ENCODE measurements at regions not wholly inside any gene's neighbourhood (a gene's known extent, or its start where the extent isn't known, plus 50 kb on each side); places are given as distances from the start of the nearest gene placed in this dataset.

GRCh38 chr13:73891805-73892204, 242.4 kb downstream of the KLF12 start:
- Histone ChIP-seq H3K4me1 (ENCODE audit: insufficient read depth, low read length) (no peaks in the 10 kb centered on the region), H3K79me2 (ENCODE audit: low read length) (no peaks in the 10 kb centered on the region), H2AFZ (ENCODE audit: low read length) (no peak overlapping the region), H3K27ac (ENCODE audit: low read length) (no peak overlapping the region), H3F3A (ENCODE audit: low read length, unreplicated experiment) (no peaks in the 10 kb centered on the region), H3K4me2 (ENCODE audit: low read length) (no peak overlapping the region), H3K4me3 (ENCODE audit: low read length) (no peak overlapping the region), H3K36me3 (ENCODE audit: low read depth, low read length) (no peaks in the 10 kb centered on the region), H3K9me3 (ENCODE audit: low read length) (no peaks in the 10 kb centered on the region), H3K27me3 (ENCODE audit: low read length) (no peaks in the 10 kb centered on the region), H3K9me2 (replicated peaks; ENCODE audit: low read length) (no peaks in the 10 kb centered on the region), H3K9ac (ENCODE audit: low read length) (no peak overlapping the region), H4K20me1 (ENCODE audit: low read length) (no peaks in the 10 kb centered on the region)
- DNase-seq (no peak), ATAC-seq (no peak)
- CTCF ChIA-PET = no interaction called here
- POLR2A ChIA-PET (ENCODE audit: unreplicated experiment) = no interaction called here
- no TSS peak for BruUV-seq (replicated peaks)
- TF ChIP-seq EZH2 (IDR thresholded peaks at IDR 0.05; ENCODE audit: low read length, unreplicated experiment) = no peak
- no peak for TF ChIP-seq CTCF (conservative IDR thresholded peaks at IDR 0.05; ENCODE audit: low read depth, low read length)
- TF ChIP-seq EZH2phosphoT487 (IDR thresholded peaks at IDR 0.05; ENCODE audit: borderline replicate concordance, low read length) = no peak
- intact Hi-C loops (cut with micrococcal nuclease) = no loop called here

- Histone ChIP-seq H3K79me2 (ENCODE audit: low read length) (no peaks in the 10 kb centered on the region), H4K20me1 (ENCODE audit: low read length) (no peaks in the 10 kb centered on the region), H2AFZ (ENCODE audit: low read length) (no peak overlapping the region), H3K4me2 (ENCODE audit: low read length) (no peak overlapping the region), H3K9me2 (replicated peaks; ENCODE audit: low read length) (no peaks in the 10 kb centered on the region), H3K27ac (ENCODE audit: low read length) (no peak overlapping the region), H3K4me3 (ENCODE audit: low read length) (no peak overlapping the region), H3K9ac (ENCODE audit: low read length) (no peak overlapping the region), H3K27me3 (ENCODE audit: low read length) (no peaks in the 10 kb centered on the region), H3F3A (ENCODE audit: low read length, unreplicated experiment) (no peaks in the 10 kb centered on the region), H3K4me1 (ENCODE audit: insufficient read depth, low read length) (no peaks in the 10 kb centered on the region), H3K36me3 (ENCODE audit: low read depth, low read length) (no peaks in the 10 kb centered on the region), H3K9me3 (ENCODE audit: low read length) (no peaks in the 10 kb centered on the region)
- no peak for DNase-seq
- BruUV-seq (replicated peaks) = no TSS peak
- no peak for TF ChIP-seq CTCF (conservative IDR thresholded peaks at IDR 0.05; ENCODE audit: low read depth, low read length)
- TF ChIP-seq EZH2 (IDR thresholded peaks at IDR 0.05; ENCODE audit: low read length, unreplicated experiment) = no peak
- intact Hi-C loops (cut with micrococcal nuclease) = no loop called here
- POLR2A ChIA-PET (ENCODE audit: unreplicated experiment) = no interaction called here
- CTCF ChIA-PET = no interaction called here
- ATAC-seq = no peak
Measured at GRCh38 chr13:73883162-73883561, 251.0 kb downstream of the KLF12 start.

GRCh38 chr13:73880365-73880764, 253.8 kb downstream of the KLF12 start:
- ChIA-PET CTCF (no interaction called here), POLR2A (ENCODE audit: unreplicated experiment) (no interaction called here)
- Histone ChIP-seq H2AFZ (ENCODE audit: low read length) (no peak overlapping the region), H3F3A (ENCODE audit: low read length, unreplicated experiment) (no peaks in the 10 kb centered on the region), H4K20me1 (ENCODE audit: low read length) (no peaks in the 10 kb centered on the region), H3K4me3 (ENCODE audit: low read length) (no peak overlapping the region), H3K9me2 (replicated peaks; ENCODE audit: low read length) (no peaks in the 10 kb centered on the region), H3K4me1 (ENCODE audit: insufficient read depth, low read length) (no peaks in the 10 kb centered on the region), H3K79me2 (ENCODE audit: low read length) (no peaks in the 10 kb centered on the region), H3K27me3 (ENCODE audit: low read length) (no peaks in the 10 kb centered on the region), H3K36me3 (ENCODE audit: low read depth, low read length) (no peaks in the 10 kb centered on the region), H3K27ac (ENCODE audit: low read length) (no peak overlapping the region), H3K9ac (ENCODE audit: low read length) (no peak overlapping the region), H3K9me3 (ENCODE audit: low read length) (no peaks in the 10 kb centered on the region), H3K4me2 (ENCODE audit: low read length) (no peak overlapping the region)
- no TSS peak for BruUV-seq (replicated peaks)
- ATAC-seq (no peak), DNase-seq (no peak)
- no peak for TF ChIP-seq EZH2 (IDR thresholded peaks at IDR 0.05; ENCODE audit: low read length, unreplicated experiment)
- TF ChIP-seq CTCF (conservative IDR thresholded peaks at IDR 0.05; ENCODE audit: low read depth, low read length) = no peak
- intact Hi-C loops (cut with micrococcal nuclease) = no loop called here

All from PC-3 (cell line).